Esophagus muscularis mucosa (tissue), 3 donors: ENCODE measurements at regions not wholly inside any gene's neighbourhood (a gene's known extent, or its start where the extent isn't known, plus 50 kb on each side); places are given as distances from the start of the nearest gene placed in this dataset.

Experiments
- CTCF ChIP-seq, 3 experiments: fragments of 200-600 bp in 2 of 3; fragments of 450-650 bp in 1 of 3; sonication (generic) in 2 of 3; IDR thresholded peaks; one replicate each; pipeline ENCODE4 v1.5.1; 2017 to 2019; ENCODE audit warnings: antibody characterized with exemption in 3 of 3, mild to moderate bottlenecking in 2 of 3, moderate library complexity in 1 of 3
- EP300 ChIP-seq: sonication (generic); formaldehyde crosslinking; IDR thresholded peaks from one replicate; pipeline ENCODE4 v1.6.1; 2017; ENCODE audit warnings: antibody characterized with exemption

DNA sequence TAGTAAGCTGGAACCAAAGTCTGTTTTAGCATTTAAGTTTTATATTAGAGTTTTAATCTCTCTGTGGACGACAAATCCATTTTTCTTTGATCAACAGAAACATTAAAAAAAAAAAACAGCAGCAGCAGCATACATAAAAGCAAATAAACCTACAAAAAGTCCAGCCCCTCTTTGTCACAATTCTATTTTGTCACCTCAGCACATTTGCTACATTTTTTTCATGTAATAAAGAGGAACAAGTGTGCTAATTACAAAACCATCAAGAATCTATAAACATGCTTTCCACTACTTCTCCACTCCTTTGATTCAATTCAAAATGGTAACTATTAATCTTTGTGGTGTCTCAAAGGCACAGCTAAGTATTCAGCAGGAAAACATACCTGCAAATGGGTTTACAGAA lies 259.8 kb upstream of the GNAI1 start:
- TF ChIP-seq EP300: no peak
- TF ChIP-seq CTCF (IDR thresholded peaks at IDR 0.05): no peak
